Common myeloid progenitor, CD34-positive (primary cell): ENCODE measurements at regions not wholly inside any gene's neighbourhood (a gene's known extent, or its start where the extent isn't known, plus 50 kb on each side); places are given as distances from the start of the nearest gene placed in this dataset.
A peak's percentile ranks its signal among the peaks of the same experiment; 100 is the strongest.

Experiments used
- CTCF ChIA-PET: fragments of 350-600 bp; sonication (Branson Sonifier 250); formaldehyde crosslinking; loops from one replicate; lab custom pipeline; 2021; ENCODE audit warnings: antibody characterized with exemption; lab: Charles Lee
- POLR2A ChIA-PET: fragments of 350-600 bp; sonication (Branson Sonifier 250); formaldehyde crosslinking; loops from one replicate; lab custom pipeline; 2021; ENCODE audit warnings: antibody characterized with exemption; lab: Charles Lee
- DNase-seq, 3 donors: peaks; one replicate each; pipeline versions ENCODE4 v3.0.0 to v3.0.0-alpha.2; 2013
- H3K27ac ChIP-seq, 2 experiments: 1 replicate in 1 of 2; 2 replicates in 1 of 2; pipeline ENCODE4 v1.7.0; 2013; ENCODE audit warnings: inconsistent platforms in 2 of 2, low read length in 2 of 2, mild to moderate bottlenecking in 2 of 2, low read depth in 1 of 2, moderate library complexity in 1 of 2; ENCODE audit not compliant: severe bottlenecking in 2 of 2, insufficient read depth in 1 of 2, poor library complexity in 1 of 2
- H3K27me3 ChIP-seq, 5 experiments: replicated peaks in 2 of 5; 1 replicate in 3 of 5; 2 replicates in 2 of 5; pipeline versions ENCODE4 v1.6.1 to v1.7.0; 2013; ENCODE audit warnings: low read length in 4 of 5, mild to moderate bottlenecking in 2 of 5, moderate library complexity in 2 of 5, inconsistent platforms in 1 of 5; ENCODE audit not compliant: insufficient read depth in 5 of 5, control insufficient read depth in 4 of 5
- H3K36me3 ChIP-seq, 4 experiments: 1 replicate in 2 of 4; 2 replicates in 2 of 4; pipeline versions ENCODE4 v1.6.1 to v1.7.0; 2013; ENCODE audit warnings: low read length in 3 of 4, control low read depth in 1 of 4, mild to moderate bottlenecking in 1 of 4; ENCODE audit not compliant: control insufficient read depth in 4 of 4, insufficient read depth in 4 of 4
- H3K4me1 ChIP-seq, 4 experiments: 1 replicate in 3 of 4; 2 replicates in 1 of 4; pipeline versions ENCODE4 v1.6.1 to v1.7.1; 2013; ENCODE audit warnings: low read length in 3 of 4, mild to moderate bottlenecking in 3 of 4, control low read depth in 1 of 4, inconsistent platforms in 1 of 4, moderate library complexity in 1 of 4; ENCODE audit not compliant: control insufficient read depth in 4 of 4, insufficient read depth in 4 of 4; ENCODE audit errors: control extremely low read depth in 1 of 4
- H3K4me3 ChIP-seq, 7 experiments: 1 replicate in 4 of 7; 2 replicates in 3 of 7; pipeline versions ENCODE4 v1.5.1 to v1.7.0; 2013; ENCODE audit warnings: mild to moderate bottlenecking in 7 of 7, low read length in 6 of 7, moderate library complexity in 6 of 7, inconsistent platforms in 2 of 7, low read depth in 2 of 7, control low read depth in 1 of 7; ENCODE audit not compliant: insufficient read depth in 4 of 7, control insufficient read depth in 1 of 7; ENCODE audit errors: extremely low read depth in 1 of 7
- H3K9me3 ChIP-seq, 5 experiments: 1 replicate in 4 of 5; 2 replicates in 1 of 5; pipeline versions ENCODE4 v1.6.1 to v1.7.1; 2013; ENCODE audit warnings: low read length in 4 of 5, mild to moderate bottlenecking in 2 of 5, inconsistent platforms in 1 of 5, low read depth in 1 of 5, moderate library complexity in 1 of 5; ENCODE audit not compliant: control insufficient read depth in 4 of 5, insufficient read depth in 2 of 5; ENCODE audit errors: control extremely low read depth in 1 of 5
- WGBS: methylation state at CpG from one replicate; pipeline ENCODE4 v1.1.5; 2013; ENCODE audit not compliant: insufficient coverage; 5-methylcytosine and 5-hydroxymethylcytosine counted together

DNA sequence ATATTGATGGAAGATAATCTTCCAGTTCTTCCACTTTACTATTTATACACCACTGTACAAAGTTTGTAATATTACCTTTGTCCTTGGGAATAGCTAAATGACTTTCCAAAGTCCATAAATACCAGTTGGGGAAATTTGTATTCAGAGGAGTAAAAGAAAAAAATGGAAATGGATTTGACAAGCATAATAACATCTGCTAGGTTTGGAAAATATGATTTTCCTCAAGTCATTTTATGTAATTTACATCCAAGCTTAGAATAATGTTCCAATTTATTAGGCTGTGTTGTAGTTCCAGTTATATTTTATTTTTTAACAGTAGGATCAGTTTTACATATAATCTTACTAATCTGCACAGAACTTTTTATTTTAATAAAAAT lies 563.0 kb upstream of the PKDCC start:
- no peak overlapping the region for H3K4me3 ChIP-seq
- H3K27me3 ChIP-seq: no peaks in the 10 kb centered on the region
- no peak for DNase-seq
- CTCF ChIA-PET: no interaction called here
- H3K27ac ChIP-seq: no peak overlapping the region
- H3K9me3 ChIP-seq: peaks cover 0 to 7% (median 2%) of the 10 kb centered on the region in 5 experiments
- POLR2A ChIA-PET: no interaction called here
- H3K4me1 ChIP-seq: no peaks in the 10 kb centered on the region
- H3K36me3 ChIP-seq: no peaks in the 10 kb centered on the region

DNA sequence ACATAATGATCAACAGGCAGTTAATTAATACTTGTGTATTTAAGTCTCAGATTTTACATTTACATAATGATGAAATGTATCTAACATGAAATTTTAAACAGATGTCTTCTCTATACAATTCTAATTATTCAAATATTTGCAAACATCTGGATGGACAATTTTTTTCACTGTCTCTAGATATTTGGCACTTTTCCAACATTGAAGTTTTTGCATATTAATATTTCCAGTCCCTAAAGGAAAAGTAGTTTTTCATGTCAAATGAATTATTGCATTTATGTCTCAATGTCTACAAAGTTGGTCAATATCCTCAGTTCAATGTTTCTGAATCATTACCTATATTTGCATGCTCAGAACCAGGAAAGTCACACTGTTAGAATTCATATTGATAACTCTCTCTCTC lies 560.9 kb upstream of the PKDCC start:
- ChIA-PET POLR2A (no interaction called here), CTCF (no interaction called here)
- Histone ChIP-seq H3K27me3 (no peaks in the 10 kb centered on the region), H3K9me3 (peaks cover 0 to 13% (median 2%) of the 10 kb centered on the region in 5 experiments), H3K4me3 (no peak overlapping the region), H3K27ac (no peak overlapping the region), H3K4me1 (no peaks in the 10 kb centered on the region), H3K36me3 (no peaks in the 10 kb centered on the region)
- no peak for DNase-seq

DNA sequence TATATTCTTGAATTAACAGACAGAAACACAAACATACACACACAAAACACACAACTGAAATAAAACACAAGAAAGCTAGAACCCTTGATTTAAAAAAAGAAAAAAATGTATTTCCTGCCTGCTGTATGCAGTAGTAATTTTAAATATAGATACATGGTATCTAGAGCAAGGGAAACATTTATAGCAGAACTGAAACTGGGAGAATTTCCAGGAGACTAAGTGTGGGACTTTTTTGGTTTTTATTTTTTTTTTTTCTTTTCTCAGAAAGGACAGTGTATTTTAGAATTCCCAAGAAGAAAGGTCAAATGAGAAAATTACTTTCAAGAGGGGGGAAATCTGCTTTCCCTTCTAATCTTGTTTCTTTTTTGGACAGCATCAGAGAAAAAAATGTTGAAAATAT lies 558.9 kb upstream of the PKDCC start:
- no peak overlapping the region for H3K4me3 ChIP-seq
- no peaks in the 10 kb centered on the region for H3K27me3 ChIP-seq
- CTCF ChIA-PET: no interaction called here
- no peak overlapping the region for H3K27ac ChIP-seq
- DNase-seq: no peak
- no peaks in the 10 kb centered on the region for H3K36me3 ChIP-seq
- H3K4me1 ChIP-seq: no peaks in the 10 kb centered on the region
- POLR2A ChIA-PET: no interaction called here
- H3K9me3 ChIP-seq: peaks cover under 1 to 21% (median 2%) of the 10 kb centered on the region in 5 experiments

DNA sequence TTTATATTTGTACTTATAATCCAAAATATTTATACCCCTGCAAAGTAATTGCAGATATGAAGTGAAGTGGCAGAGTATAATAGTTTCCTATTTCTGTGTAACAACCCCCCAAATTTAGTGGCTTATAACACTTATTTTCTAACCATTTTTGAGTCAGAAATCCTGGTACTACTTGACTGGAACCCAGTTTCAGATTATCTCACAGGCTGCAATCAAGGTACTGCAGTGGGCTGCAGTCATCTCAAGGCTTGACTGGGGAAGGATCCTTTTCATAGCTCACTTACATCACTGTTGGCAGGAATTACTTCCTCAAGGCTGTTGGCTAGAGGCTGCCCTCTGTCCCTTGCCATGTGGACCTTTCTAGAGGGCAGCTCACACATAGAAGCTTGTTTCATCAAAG lies 558.2 kb upstream of the PKDCC start:
- Histone ChIP-seq H3K27ac (no peak overlapping the region), H3K9me3 (peaks cover 2 to 29% (median 9%) of the 10 kb centered on the region in 5 experiments), H3K27me3 (no peaks in the 10 kb centered on the region), H3K4me1 (no peaks in the 10 kb centered on the region), H3K36me3 (no peaks in the 10 kb centered on the region), H3K4me3 (no peak overlapping the region)
- ChIA-PET POLR2A (no interaction called here), CTCF (no interaction called here)
- DNase-seq: no peak

DNA sequence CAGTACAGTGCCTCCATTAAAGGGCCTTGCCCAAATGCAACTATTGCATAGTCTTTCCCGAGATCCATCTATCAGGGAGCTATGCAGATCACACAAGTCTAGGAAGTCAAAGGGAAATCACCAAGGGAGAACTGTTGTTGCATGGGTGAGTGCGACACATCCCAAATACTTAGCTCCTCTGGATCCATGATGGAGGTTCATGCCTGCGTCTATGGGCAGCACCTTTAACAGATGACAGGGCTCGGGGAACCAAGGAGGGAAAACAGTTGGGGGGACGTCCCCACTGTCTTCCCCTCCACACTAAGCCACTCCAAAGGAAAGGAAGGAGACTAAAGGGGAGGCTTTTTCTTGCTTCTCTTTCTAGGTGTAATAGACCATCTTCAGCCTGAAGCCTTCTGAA lies 552.8 kb upstream of the PKDCC start:
- POLR2A ChIA-PET: no interaction called here

DNA sequence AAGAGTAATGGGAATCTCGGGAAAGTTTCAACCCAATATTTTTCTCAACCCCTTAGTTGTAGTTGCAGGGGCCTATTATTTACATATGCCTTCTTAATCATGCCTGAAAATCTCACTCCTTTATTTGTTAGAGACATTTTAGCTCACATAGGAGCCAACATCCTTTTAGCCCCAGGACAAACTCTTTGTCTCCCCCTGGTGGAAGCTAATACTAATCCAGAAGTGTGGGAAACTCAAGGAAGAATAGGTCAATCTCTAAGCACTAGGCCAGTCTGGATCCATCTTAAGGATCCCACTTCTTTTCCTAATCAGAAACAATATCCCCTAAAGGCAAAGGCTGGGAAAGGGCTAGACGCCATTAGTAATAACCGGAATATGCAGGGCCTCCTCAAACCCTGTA lies 550.9 kb upstream of the PKDCC start:
- DNase-seq: no peak
- H3K9me3 ChIP-seq: peaks cover 7 to 80% (median 45%) of the 10 kb centered on the region in 5 experiments
- no peaks in the 10 kb centered on the region for H3K27me3 ChIP-seq
- no peaks in the 10 kb centered on the region for H3K4me1 ChIP-seq
- POLR2A ChIA-PET: no interaction called here
- no peak overlapping the region for H3K27ac ChIP-seq
- CTCF ChIA-PET: interaction anchor here (1.5 kb wide), 1 partner anchor 10 kb away, joined by 4 read pairs; no protein-coding TSS in a partner anchor
- WGBS: 96% methylated on average over 3 of the region's 3 CpGs
- H3K4me3 ChIP-seq: no peak overlapping the region
- H3K36me3 ChIP-seq: no peaks in the 10 kb centered on the region

More for the DNA sequence above, 552.8 kb upstream of the PKDCC start:
- no peaks in the 10 kb centered on the region for H3K36me3 ChIP-seq
- DNase-seq: peak; percentile 13 to 29 (median 22)
- H3K9me3 ChIP-seq: peaks cover 7 to 73% (median 41%) of the 10 kb centered on the region in 5 experiments
- H3K27ac ChIP-seq: no peak overlapping the region
- H3K27me3 ChIP-seq: no peaks in the 10 kb centered on the region
- CTCF ChIA-PET: no interaction called here
- H3K4me1 ChIP-seq: no peaks in the 10 kb centered on the region
- no peak overlapping the region for H3K4me3 ChIP-seq
- 67% methylated on average over 3 of the region's 5 CpGs for WGBS

DNA sequence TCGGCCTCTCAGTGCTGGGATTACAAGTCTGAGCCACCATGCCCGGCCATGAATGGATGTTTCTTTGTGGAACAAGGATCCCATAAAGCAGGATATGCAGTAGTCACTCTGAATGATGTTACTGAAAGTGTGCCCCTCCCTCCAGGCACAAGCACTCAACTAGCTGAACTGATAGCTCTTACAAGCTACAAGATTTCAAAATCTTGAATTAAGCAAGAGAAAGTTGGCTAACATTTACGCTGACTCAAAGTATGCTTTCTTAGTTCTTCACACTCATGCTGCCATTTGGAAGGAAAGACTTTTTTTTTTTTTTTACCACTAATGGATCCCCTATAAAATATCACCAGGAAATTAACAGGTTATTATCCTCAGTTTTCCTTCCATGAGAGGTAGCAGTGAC lies 549.0 kb upstream of the PKDCC start:
- Histone ChIP-seq H3K27ac (no peak overlapping the region), H3K4me3 (no peak overlapping the region), H3K4me1 (no peaks in the 10 kb centered on the region), H3K9me3 (peaks cover 7 to 81% (median 43%) of the 10 kb centered on the region in 5 experiments), H3K36me3 (no peaks in the 10 kb centered on the region), H3K27me3 (no peaks in the 10 kb centered on the region)
- ChIA-PET POLR2A (no interaction called here), CTCF (interaction anchor here (0.6 kb wide), 1 partner anchor 1278 kb away, joined by 3 read pairs; no protein-coding TSS in a partner anchor)
- DNase-seq: no peak
- WGBS: 100% methylated on average over 2 of the region's 3 CpGs
